ENCODE measurements at regions not wholly inside any gene's neighbourhood (a gene's known extent, or its start where the extent isn't known, plus 50 kb on each side); places are given as distances from the start of the nearest gene placed in this dataset.

DNA sequence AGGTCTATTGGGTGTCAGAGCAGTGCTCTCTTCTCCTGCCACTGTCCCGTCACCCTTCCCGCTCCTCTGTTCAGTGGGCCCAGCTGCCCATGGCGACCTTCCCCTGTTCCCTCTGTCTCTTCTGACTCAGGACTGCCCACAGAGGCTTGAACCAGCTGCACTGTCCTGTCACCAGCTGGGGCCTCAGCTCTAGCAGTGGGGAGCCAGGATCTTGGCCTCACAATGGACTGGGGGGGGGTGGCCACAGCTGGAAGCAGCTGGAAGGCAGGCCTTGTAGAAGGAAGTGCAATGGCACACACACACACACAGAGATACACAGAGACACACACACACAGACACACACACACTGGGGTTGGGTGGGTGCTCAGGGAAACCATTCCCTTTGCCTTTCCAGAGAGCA, 114.0 kb upstream of the PJA1 start:
- DNase-seq (ENCODE audit: low spot score), result no peak
- no peak for FAIRE-seq

DNA sequence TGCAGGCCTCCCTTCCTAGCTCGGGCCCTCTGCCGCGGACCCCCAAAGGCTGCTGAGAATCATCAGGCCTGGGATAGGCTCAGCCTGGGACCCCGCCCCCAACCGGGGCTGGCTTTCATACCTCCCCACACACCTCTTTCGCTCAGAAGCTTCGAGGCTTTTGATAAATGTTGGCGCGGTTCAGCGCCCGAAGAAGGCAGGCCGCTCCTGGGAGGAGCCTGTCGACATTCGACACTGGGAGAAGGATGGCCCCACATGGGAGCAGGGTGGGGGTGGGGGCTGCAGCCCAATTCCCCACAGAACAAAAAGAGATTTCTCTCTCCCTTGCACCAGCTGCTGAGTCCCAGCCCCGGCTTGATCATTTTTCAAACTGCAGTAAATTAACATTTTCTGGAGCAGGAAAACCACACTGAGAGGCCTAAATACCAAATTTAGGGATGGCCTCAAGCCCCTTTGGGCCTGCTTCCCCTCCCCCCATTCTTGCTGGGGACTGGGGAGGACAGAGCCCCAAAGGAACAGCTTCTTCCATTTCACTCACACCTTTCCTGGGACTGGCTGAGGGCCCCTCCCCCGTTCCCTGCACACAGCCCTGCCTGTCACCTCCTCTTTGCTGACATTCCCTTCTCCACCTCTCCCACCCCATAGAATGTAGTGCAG, 112.9 kb upstream of the PJA1 start:
- FAIRE-seq, result no peak
- no peak for DNase-seq (ENCODE audit: low spot score)

DNA sequence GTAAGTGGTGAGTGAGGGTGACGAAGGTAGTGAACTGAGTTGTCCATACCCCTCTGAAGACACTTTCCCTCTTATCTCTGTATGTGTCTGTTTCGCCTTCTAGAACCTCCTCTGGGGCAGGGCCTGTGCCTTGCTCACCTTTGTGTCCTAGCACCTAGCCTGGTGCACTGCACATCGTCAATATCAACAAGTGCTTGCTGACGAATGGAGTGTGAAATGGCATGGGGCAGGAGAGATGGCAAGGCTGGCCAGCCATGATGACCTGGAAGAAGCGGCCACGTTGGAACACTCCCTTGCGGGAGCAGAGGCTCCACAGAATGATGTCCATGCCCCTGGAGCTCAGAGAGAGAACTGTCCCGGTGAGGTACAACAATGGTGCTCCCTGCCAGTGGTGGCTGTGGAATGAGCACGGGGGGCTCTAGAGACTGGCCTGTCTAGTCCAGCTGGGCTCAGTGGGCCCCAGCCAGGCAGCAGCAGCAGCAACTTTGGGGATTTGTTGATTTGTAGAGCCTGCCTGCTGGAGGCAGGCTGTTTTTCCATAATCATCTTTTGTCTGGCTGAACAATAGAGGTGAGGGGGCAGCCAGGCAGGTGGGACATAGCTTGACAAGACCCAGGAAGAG, 112.2 kb upstream of the PJA1 start:
- DNase-seq (ENCODE audit: low spot score) (no peak), FAIRE-seq (no peak)

DNA sequence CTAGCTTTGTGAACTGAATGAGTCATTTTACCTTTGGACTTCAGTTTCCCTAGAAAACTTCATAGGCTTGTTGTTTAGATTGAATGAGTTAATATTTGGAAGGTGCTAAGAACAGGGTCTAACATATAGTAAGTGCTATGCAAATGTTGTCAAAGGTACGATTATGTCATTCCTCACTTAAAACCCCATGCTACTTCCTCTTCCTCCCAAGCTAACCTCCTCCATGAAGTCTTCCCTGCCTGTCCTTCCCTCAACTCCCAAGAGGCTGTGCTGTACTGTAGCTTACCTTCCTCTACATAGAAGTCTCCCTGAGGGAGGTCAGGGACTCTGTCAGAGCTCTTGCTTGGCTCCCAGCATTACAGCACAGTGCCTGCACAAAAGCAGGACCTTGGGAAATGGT, 103.4 kb upstream of the PJA1 start:
- DNase-seq (ENCODE audit: low spot score), result no peak

DNA sequence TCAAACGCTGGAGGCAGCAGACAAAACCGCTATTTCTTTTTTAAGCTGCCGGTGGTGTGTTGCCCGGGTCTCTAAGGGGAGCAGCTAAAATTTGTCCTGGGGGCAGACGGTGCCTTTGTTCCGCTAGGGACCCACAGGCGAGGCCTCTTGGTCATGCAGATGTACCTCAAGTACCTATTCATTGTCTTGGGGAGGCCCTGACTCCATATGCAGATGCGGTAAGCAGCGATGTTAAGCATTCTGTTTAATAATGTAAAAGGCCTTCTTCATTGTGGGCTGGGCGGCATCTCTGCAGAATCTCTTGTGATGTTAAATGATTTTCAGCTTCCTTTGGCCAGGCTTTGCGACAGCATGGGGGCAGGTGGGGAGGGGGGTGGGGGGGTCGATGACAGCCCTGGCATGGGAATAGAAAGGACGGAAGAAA, 98.9 kb upstream of the PJA1 start:
- no peak for DNase-seq (ENCODE audit: low spot score)
- no peak for FAIRE-seq

More for the DNA sequence above, 103.4 kb upstream of the PJA1 start:
- no peak for FAIRE-seq

DNA sequence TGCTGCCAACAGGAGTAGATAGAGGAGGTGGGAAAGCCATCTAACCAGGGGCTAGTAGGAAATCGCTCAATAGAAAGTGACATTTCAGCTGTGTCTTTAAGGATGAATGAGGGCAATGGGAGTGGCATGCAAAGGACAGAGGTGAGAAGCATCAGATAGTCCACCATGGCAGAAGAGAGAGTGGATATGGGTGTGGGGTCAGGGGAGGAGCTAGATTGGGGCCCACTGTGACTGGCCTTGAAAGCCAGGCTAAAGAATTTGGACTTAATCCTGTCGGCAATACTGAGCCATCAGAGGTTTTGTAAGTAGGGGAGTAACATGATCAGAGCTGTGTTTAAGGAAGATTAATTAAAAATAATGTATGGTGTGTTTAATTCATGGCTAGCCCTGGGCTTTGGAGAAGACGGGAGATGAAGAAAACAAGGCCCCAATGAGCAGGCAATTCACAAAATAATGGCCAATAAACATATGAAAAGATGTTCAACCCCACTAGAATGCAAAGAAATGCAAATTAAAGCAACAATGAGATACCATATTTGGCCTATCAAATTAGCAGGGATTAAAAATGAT, 98.1 kb upstream of the PJA1 start:
- DNase-seq (ENCODE audit: low spot score), result no peak
- no peak for FAIRE-seq

DNA sequence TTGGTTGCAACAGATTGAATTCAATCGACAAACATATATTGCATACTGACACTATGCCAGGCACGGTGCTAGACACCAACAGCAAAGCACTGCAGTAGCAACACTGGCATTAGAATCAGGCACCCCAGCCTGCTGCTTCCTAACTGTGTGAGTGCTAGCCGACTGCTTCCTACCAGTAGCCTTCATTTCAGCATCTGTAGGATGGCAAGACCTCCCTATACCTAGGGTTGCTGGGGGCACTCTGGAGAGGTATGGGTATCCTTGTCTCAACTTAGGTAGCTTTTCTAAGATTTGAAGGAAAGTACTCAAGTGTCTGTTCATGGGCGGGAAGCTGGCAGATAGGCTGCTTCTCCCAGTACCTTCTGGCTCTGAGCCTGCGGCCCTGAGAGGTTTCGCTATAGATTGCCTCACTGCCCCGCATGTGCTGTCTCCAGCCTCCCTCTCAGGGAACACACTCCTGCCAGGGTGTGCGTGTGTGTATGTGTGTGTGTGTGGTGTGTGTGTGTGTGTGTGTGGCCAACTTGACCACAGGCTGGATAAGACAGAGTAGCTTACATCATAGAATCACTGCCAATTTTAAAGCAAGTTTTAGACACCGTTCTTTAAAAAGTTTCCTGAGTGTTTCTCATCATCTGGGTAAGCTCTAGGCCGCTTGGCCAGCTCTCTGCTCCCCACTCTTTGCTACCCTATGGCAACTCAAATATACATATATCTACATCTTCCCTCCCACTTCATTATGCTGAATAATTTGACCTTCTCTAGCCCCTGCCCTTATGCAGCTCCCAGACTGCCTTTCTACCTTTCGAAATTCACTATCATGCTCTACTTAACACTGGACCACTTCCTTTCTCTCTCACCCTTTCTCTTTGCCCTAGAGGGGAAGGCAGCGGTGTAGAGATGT, 97.0 kb upstream of the PJA1 start:
- DNase-seq (ENCODE audit: low spot score), result no peak
- FAIRE-seq, result no peak

DNA sequence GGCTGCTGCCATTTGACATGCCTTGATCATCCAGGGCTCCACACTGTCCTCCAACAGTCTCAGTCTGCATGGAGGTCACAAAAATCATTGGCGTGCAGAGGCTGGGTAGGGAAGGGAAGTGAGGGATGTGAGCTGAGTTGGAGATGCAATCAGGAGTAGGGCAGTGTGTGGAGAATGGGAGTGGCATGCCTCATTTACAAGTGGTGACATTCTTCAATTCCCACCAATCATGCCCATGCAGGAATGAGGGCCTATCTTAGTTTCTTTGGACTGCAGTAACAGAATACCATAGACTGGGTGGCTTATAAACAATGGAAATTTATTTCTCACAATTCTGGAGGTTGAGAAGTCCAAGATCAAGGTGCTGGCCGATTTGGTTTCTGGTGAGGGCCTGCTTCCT, 94.9 kb upstream of the PJA1 start:
- FAIRE-seq (no peak), DNase-seq (ENCODE audit: low spot score) (no peak)

DNA sequence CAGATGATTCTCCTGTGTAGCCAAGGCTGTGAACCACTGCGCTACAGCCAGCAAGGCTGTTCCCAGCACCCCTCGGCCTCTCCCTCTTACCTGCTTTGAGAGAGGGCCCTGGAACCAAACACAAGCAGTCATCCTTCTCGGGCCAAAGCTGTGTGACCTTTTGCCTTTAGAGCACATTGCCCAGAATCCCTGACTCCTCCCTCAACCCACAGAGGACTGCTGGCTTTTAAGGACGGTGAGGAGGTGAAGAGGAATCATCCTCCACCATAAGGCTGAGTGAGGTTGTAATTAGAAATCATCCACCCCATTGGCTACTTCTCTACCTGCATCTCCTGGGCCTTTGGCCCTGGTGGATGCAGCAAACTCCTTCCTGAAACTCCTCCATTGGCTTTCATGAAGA, 93.6 kb upstream of the PJA1 start:
- DNase-seq (ENCODE audit: low spot score) (no peak), FAIRE-seq (no peak)

DNA sequence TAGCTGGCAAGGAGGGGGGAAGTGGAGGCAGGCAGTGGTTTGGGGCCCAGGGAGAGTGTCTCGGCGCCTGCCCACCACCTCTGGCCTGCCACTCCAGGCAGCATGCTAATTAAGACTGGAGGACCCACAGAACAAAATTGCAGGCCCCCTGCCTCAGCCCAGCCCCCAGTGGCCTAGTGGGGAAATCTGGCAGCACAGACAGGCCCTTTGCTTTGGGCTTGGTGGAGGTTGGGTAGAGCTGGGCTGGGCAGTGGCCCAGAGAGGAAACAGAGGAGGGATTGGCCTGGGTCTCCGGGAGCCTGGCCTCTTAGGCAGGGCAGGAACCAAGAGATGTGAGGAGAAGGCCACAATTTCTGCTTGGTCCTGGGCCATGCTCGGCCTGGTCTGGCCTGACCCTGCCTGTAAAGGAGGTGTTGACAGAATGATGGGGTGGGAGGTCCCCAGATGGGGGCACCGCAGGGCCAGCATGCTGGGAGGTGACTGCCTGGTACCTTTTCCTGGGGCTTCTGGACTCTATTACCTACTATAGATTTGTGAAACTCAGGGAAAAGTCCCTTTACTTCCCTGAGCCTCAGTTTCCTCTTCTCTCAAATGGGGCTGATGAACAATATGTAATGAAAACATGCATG, 92.4 kb upstream of the PJA1 start:
- FAIRE-seq, result no peak
- DNase-seq (ENCODE audit: low spot score), result no peak

DNA sequence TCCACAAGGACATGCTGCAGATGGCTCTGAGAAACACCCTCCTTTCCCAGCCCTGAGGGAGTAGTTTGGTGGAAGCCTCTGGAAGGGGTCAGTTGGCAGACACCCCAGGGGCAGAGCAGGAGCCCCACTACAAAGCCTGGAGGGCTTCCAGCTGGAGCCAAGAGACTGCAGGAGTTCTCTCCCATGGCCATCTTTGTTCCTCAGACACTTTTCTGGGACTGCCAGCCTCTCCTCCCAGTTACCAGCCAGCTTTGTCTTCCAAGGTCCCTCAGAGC, 91.0 kb upstream of the PJA1 start:
- FAIRE-seq (no peak), DNase-seq (ENCODE audit: low spot score) (no peak)

DNA sequence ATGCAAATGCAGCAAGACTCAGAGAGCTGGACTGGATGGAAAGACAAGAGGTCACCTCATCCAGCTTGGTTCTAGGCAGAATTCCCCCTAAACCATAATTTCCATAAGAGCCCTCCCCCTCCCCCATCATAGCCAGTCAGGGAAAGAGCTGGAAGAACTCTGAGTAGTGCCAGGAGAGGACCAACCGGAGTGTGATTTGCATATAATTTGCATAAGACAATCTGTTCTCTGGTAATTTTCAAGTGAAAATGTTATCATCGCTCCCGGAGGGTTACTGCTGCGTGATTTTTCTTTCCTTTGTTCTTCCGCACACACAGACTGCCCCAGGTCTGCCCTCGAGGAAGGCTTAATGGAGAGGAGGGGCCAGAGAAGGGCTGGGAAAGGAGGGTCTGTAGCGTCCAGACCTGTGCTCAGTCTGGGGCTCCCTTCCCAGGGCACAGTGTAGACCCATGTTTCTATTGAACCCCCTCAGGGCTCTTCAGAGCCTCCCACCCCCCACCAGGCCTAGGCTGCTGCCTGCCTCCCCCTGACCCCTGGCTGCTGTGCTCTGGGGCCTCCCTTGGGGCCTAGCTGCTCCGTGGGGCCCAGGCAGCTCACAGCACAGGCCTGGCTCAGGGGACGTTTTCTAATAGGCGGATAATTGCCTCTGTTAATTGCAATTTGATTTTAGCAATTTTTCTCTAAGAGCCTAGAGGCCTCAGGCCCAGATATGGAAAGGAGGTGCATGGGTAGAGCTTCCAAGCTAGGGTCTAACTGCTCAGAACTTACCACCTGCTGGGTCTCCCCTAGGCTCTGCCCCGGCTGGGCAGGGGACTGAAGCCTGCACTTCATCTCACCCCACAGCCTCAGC, 90.4 kb upstream of the PJA1 start:
- DNase-seq (ENCODE audit: low spot score) (no peak), FAIRE-seq (no peak)

DNA sequence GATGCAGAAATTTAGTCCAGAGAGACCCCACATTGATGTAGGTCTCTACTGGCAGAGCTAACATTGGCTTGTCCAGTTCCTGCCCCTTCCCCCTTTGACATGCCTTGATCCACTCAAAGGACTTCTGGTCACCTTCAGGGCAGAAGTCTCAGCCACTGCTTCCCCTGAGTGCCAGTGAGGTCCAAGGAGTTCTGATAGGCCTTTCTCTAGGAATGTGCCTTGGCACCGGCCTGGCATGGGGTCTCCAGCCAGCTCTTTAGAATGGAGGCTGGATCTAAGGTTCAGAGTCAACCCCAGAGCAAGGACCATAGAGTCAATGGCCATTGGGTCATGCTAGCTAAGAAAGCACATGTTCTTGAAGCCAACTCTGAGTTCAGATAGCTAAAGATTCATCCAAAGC, 88.6 kb upstream of the PJA1 start:
- no peak for FAIRE-seq
- no peak for DNase-seq (ENCODE audit: low spot score)

DNA sequence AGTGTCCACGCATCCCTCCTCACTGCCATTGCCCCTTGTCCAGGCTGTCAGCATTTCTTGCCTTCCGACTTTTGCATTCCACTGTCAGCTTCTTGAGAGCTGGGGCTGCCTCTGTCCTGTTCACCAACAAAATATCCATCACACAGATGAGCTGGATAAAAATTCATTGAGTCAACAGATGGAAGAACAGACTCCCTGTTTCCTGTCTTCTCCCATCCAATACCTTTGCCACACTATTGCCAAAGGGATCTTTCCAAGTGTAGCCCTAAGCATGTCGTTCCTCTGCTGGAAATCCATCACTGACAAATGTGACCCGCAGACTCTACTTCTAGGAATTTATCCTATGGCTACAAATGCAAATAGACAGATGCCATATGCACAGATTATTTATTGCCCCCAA, 78.0 kb upstream of the PJA1 start:
- no peak for FAIRE-seq
- no peak for DNase-seq (ENCODE audit: low spot score)

DNA sequence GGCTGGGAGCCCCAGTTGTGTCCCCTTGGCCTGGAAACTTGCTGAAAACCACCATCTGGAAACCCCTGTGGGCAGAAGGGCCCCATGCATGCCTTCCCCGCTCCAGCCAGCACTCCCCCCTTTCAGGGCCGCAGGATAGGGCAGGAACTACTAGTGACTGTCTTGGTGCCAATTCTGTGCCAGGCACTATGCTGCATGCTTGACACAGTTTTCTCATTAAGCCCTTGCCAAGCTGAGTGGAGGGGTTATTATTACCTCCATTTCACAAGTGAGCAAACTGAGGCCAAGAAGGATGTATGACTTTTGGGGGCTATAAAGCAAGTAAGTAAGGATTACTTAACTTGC, 73.6 kb upstream of the PJA1 start:
- no peak for FAIRE-seq
- DNase-seq (ENCODE audit: low spot score), result no peak

DNA sequence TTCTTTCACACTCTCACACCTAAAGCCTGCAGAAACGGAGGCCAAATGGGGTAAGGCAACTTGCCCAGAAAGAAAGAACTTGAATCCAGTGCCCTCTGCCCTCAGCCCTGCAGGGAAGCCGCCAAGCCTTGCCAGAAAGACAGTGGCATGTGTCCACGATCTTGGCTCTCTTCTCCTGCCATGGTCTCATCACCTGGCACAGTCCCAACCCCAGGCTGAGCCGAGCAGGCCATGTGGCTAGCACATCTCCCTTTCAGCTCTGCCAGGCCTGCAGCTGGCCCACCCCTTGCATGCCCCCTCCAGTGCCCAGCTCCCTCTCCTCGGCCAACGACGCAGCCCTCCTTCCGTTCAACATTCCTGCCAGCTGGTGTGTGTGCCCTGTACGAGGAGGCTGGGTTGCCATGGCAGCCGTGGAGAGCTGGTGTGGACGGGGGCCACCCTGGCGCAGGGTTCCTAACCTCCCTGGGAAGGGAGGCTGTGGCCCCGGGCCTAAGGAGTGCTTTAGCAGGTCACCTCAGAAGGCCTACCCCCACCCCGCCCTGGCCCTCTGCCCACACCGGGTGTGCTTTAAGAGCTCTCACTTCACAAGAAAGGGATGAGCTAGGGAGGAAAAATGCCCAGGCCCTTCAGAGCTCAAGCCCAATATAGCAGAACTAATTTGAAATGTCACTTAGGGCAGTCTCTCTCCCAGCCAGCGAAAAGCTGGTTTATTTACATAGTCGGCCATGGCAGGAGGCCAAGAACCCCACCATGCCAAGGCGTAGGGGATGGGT, 73.0 kb upstream of the PJA1 start:
- FAIRE-seq, result no peak
- no peak for DNase-seq (ENCODE audit: low spot score)

DNA sequence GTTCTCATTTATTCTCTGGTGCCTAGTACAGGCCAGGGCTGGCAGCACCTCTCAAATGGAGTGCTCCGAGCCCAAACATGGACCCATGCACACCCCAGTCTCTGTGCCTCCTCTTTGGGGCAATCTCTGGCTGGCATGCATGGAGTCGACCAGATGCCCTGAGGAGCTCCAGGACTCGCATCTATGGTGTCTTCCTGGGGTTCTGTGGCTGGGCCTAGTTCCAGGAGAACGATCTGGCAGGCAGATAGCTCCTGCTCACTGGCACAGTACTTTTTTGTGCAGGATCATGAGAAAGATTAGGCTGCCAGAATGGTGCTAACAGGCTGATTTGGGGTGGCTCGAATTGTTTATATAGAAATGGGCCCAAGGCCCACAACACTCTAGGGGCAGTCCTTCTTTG, 72.0 kb upstream of the PJA1 start:
- DNase-seq (ENCODE audit: low spot score) (no peak), FAIRE-seq (no peak)

DNA sequence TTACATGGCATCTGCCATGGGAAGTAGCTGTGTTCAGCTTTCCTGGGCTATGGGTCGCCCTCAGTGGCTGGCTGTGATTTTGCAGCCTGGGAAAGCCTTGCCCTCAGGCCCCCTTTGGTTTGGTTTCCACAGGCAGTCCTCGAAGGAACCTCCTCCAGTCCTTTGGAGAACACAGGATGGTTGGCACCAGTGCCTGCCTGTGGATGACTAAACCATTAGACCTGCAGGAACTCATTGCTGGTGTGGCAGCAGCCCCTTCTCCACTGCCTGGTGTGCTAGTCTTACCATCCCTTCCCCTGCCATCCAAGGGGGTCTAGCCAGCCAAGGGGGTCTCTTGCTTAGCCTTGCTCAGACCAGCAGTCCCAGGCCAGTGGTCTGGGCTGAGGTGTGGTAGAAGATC, 71.4 kb upstream of the PJA1 start:
- FAIRE-seq (no peak), DNase-seq (ENCODE audit: low spot score) (no peak)

DNA sequence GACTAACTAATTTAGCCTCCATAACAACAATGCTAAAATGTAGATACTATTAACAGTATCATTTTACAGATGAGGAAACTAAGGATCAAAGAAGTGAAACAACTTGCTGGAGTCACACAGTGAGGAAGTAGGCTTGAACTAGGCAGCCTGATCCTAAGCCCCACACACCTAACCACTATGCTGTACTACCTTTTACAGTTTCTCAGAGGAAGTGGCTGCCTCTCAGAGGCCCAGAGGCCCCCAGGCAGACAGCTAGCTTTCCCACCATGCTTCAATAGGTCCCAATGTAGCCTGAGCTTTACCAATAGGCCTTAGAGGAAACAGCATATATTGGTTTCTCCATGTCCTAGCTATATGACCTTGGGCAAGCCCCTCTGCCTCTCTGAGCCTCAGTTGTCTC, 69.4 kb upstream of the PJA1 start:
- FAIRE-seq, result no peak
- no peak for DNase-seq (ENCODE audit: low spot score)

DNA sequence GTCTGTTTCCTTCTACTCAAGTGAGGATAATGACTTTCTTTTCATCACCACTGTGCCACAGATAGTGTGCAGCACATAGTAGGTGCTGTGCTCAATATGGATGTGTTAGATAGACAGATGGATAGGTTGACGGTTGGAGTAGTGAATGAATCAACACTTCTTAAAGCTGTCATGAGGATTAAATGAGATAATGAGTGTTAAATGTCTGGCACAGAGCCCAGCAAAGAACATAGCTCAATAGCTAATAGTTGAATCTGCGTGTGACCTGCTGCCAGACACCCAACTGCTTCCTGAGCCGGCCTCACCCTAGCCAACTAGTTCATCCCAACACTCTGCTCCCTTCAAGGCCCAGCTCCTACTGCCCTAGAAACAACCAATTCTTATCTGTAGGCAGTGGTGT, 67.7 kb upstream of the PJA1 start:
- FAIRE-seq (no peak), DNase-seq (ENCODE audit: low spot score) (no peak)

DNA sequence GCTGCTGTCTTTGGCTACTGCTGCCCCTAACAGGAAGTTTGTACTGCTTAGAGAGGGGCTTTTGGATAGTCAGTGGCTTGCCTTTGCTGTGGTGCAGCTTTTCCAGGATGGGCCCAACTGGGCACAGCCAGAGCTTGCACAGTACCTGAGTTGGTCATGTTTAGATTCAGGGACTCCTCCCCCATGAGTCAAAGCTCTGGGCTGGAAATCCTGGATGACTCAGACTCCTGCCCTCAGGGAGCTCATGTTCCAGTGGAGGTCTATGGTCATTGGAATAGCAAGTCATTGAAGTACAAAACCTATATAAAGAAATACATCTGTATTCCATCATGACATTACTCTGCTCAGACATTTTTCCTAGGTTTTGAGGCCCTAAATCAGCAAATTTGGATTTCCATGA, 66.7 kb upstream of the PJA1 start:
- FAIRE-seq, result no peak
- no peak for DNase-seq (ENCODE audit: low spot score)

All from urothelium cell line (cell line).